OCI-LY7 (cell line): ENCODE measurements at regions not wholly inside any gene's neighbourhood (a gene's known extent, or its start where the extent isn't known, plus 50 kb on each side); places are given as distances from the start of the nearest gene placed in this dataset.

Experiments used
- BruUV-seq: library from RNA; stranded (reverse); fragments of 400-500 nt; replicated peaks from 2 replicates; lab custom pipeline; 2021; lab: Mats Ljungman, UMichigan
- CTCF ChIA-PET: fragments of 300-600 bp; sonication (Branson Sonifier 250); formaldehyde crosslinking; loops from one replicate; lab custom pipeline; 2022; ENCODE audit warnings: antibody characterized with exemption; ENCODE audit not compliant: unreplicated experiment; lab: Charles Lee
- POLR2A ChIA-PET: fragments of 300-600 bp; sonication (Branson Sonifier 250); formaldehyde crosslinking; loops from one replicate; lab custom pipeline; 2022; ENCODE audit warnings: antibody characterized with exemption; lab: Charles Lee
- DNase-seq: peaks from one replicate; pipeline ENCODE4 v3.0.0-alpha.2; 2015; ENCODE audit warnings: low spot score
- H2AFZ ChIP-seq: fragments of 200-600 bp; sonication (generic), shearing (Covaris generic); 2 replicates; pipeline ENCODE4 v1.6.1; 2014; ENCODE audit warnings: mild to moderate bottlenecking, antibody characterized with exemption, low read length, moderate library complexity
- H3K27ac ChIP-seq: fragments of 200-600 bp; sonication (generic); 2 replicates; pipeline ENCODE4 v1.5.1; 2014; ENCODE audit warnings: mixed run types, low read depth, mild to moderate bottlenecking, moderate library complexity, low read length, inconsistent platforms; ENCODE audit not compliant: poor library complexity, severe bottlenecking
- H3K36me3 ChIP-seq: fragments of 200-600 bp; sonication (generic); 2 replicates; pipeline ENCODE4 v1.6.1; 2014; ENCODE audit warnings: mild to moderate bottlenecking, antibody characterized with exemption, low read length, moderate library complexity, mixed read lengths; ENCODE audit not compliant: insufficient read depth
- H3K4me1 ChIP-seq: fragments of 200-600 bp; sonication (generic); 2 replicates; pipeline ENCODE4 v1.5.1; 2014; ENCODE audit warnings: mild to moderate bottlenecking, low read length; ENCODE audit not compliant: insufficient read depth, poor library complexity, severe bottlenecking
- H3K4me2 ChIP-seq: fragments of 200-600 bp; sonication (generic); 2 replicates; pipeline ENCODE4 v1.6.1; 2014; ENCODE audit warnings: mild to moderate bottlenecking, low read length
- H3K4me3 ChIP-seq: fragments of 200-600 bp; sonication (generic); 2 replicates; pipeline ENCODE4 v1.5.1; 2014; ENCODE audit warnings: mild to moderate bottlenecking, low read depth, low read length; ENCODE audit not compliant: poor library complexity, severe bottlenecking
- H3K79me2 ChIP-seq: fragments of 200-600 bp; sonication (generic); 2 replicates; pipeline ENCODE4 v1.6.1; 2016; ENCODE audit warnings: low read depth, mild to moderate bottlenecking, low read length, moderate library complexity, mixed read lengths; ENCODE audit not compliant: insufficient read depth
- H3K9me2 ChIP-seq: fragments of 200-600 bp; sonication (generic); 2 replicates; pipeline ENCODE4 v1.6.1; 2016; ENCODE audit warnings: mild to moderate bottlenecking, low read length, mixed read lengths; ENCODE audit not compliant: insufficient read depth
- H3K9me3 ChIP-seq: fragments of 200-600 bp; sonication (generic); 2 replicates; pipeline ENCODE4 v1.6.1; 2014; ENCODE audit warnings: mild to moderate bottlenecking, mixed run types, low read length, mixed read lengths
- H4K20me1 ChIP-seq: fragments of 200-600 bp; sonication (generic); 2 replicates; pipeline ENCODE4 v1.6.1; 2014; ENCODE audit warnings: mild to moderate bottlenecking, antibody characterized with exemption, low read length, moderate library complexity, mixed read lengths; ENCODE audit not compliant: insufficient read depth
- EZH2phosphoT487 ChIP-seq: fragments of 200-600 bp; sonication (generic); IDR thresholded peaks from 2 replicates; pipeline ENCODE4 v1.6.1; 2018; ENCODE audit warnings: low read depth, borderline replicate concordance, mild to moderate bottlenecking, mixed run types, antibody characterized with exemption, low read length, moderate library complexity, mixed read lengths
- intact Hi-C: fragments of 100-400 bp; cut with micrococcal nuclease; formaldehyde crosslinking; loops from one replicate; pipeline ENCODE4 v1.10.0; 2022; ENCODE audit not compliant: unreplicated experiment
- TF ChIP-seq, protein P1 (sequence below): fragments of 200-600 bp; sonication (generic); conservative IDR thresholded peaks from 2 replicates; pipeline ENCODE4 v1.5.1; 2014; ENCODE audit warnings: mild to moderate bottlenecking, antibody characterized with exemption, low read length, moderate library complexity, mixed read lengths

DNA sequence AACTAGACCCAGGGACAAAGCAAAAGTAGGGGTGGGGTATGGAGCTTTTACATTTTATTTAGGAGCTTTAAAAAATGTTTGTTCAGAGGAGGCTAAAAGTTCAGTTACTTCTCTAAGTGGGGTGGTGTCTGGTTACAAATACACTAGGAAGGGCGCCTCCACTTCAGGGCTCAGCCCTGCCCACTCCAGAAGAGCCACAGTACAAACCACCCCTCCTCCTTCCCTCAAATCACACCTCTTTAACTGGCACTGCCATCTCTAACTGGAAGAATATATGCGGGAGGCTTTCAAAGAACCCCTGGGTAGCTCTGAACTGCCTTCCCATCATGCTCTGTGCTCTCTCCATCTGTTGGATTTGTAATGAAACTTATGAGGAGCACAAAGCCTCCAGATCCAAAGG lies 98.8 kb upstream of the NFIB start:
- Histone ChIP-seq H3K27ac (no peak overlapping the region), H3K9me3 (no peaks in the 10 kb centered on the region), H4K20me1 (no peaks in the 10 kb centered on the region), H3K4me3 (no peak overlapping the region), H3K36me3 (no peaks in the 10 kb centered on the region), H3K9me2 (no peaks in the 10 kb centered on the region), H3K4me2 (no peak overlapping the region), H2AFZ (no peak overlapping the region), H3K79me2 (no peaks in the 10 kb centered on the region), H3K4me1 (no peaks in the 10 kb centered on the region)
- intact Hi-C loops, result no loop called here
- no peak for DNase-seq
- ChIA-PET POLR2A (interaction anchor here (0.5 to 1.2 kb wide), 5 partner anchors 15 to 855 kb away, joined by 3 to 5 read pairs (median 3); no protein-coding TSS in a partner anchor), CTCF (no interaction called here)
- TF ChIP-seq EZH2phosphoT487, result no peak
- TF ChIP-seq, protein P1, sequence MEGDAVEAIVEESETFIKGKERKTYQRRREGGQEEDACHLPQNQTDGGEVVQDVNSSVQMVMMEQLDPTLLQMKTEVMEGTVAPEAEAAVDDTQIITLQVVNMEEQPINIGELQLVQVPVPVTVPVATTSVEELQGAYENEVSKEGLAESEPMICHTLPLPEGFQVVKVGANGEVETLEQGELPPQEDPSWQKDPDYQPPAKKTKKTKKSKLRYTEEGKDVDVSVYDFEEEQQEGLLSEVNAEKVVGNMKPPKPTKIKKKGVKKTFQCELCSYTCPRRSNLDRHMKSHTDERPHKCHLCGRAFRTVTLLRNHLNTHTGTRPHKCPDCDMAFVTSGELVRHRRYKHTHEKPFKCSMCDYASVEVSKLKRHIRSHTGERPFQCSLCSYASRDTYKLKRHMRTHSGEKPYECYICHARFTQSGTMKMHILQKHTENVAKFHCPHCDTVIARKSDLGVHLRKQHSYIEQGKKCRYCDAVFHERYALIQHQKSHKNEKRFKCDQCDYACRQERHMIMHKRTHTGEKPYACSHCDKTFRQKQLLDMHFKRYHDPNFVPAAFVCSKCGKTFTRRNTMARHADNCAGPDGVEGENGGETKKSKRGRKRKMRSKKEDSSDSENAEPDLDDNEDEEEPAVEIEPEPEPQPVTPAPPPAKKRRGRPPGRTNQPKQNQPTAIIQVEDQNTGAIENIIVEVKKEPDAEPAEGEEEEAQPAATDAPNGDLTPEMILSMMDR, result no peak
- BruUV-seq, result no TSS peak

DNA sequence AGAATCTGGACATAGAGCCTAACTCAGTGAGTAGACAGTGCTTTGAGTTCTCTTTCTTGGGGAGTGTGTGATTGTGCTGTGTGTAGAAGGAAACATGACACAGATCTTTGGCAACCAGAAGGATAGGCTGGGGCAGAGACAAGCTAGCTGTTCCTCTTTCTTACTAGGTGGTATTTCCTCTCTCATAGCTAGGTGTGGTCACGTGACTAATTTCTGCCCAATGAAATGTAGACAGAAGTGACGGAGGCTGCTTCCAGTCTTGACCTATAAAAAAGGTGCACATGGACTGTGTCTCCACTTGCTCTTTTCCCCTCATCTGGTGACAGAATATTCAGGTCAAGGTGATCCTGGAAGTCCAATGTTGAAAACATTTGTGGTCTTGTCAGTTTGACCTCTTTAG lies 92.5 kb upstream of the NFIB start:
- Histone ChIP-seq H3K4me2 (no peak overlapping the region), H3K27ac (no peak overlapping the region), H3K4me3 (no peak overlapping the region), H3K4me1 (no peaks in the 10 kb centered on the region), H3K79me2 (no peaks in the 10 kb centered on the region), H4K20me1 (no peaks in the 10 kb centered on the region), H3K9me3 (no peaks in the 10 kb centered on the region), H3K9me2 (no peaks in the 10 kb centered on the region), H2AFZ (no peak overlapping the region), H3K36me3 (no peaks in the 10 kb centered on the region)
- ChIA-PET POLR2A (no interaction called here), CTCF (no interaction called here)
- no peak for DNase-seq
- intact Hi-C loops, result no loop called here
- BruUV-seq, result no TSS peak
- TF ChIP-seq, protein P1, result no peak
- no peak for TF ChIP-seq EZH2phosphoT487

DNA sequence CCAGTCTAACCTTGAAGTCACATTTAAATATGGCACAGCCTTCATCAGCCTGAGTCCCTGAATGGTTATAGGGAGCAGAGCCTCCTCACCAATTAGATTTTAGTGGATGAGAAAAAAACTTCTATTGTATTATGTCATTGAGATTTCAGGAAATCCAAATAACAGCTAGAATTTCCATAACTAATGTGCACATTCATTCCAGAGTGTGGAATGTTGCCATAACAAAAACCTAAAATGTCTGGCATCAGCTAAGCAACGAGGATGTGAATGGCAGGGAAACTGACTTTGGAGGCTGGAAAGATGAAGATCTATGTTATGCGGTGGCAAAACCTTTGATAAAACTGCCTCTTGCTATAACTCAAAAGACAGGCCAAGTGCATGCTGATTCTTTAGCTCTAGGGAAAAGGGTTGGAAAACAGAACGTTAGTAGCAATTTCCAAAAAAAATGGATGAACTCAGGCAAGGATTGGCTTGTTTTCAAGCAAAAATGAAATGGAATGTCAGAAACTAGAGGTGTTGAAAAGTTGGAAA lies 91.3 kb upstream of the NFIB start:
- Histone ChIP-seq H3K4me1 (no peaks in the 10 kb centered on the region), H4K20me1 (no peaks in the 10 kb centered on the region), H2AFZ (no peak overlapping the region), H3K79me2 (no peaks in the 10 kb centered on the region), H3K9me3 (no peaks in the 10 kb centered on the region), H3K9me2 (no peaks in the 10 kb centered on the region), H3K36me3 (no peaks in the 10 kb centered on the region), H3K27ac (no peak overlapping the region), H3K4me2 (no peak overlapping the region), H3K4me3 (no peak overlapping the region)
- intact Hi-C loops, result no loop called here
- TF ChIP-seq EZH2phosphoT487, result no peak
- TF ChIP-seq, protein P1, result no peak
- CTCF ChIA-PET, result no interaction called here
- no peak for DNase-seq
- POLR2A ChIA-PET, result no interaction called here
- BruUV-seq, result no TSS peak
